IMR-90 (cell line): ENCODE measurements at regions not wholly inside any gene's neighbourhood (a gene's known extent, or its start where the extent isn't known, plus 50 kb on each side); places are given as distances from the start of the nearest gene placed in this dataset.
A peak's percentile ranks its signal among the peaks of the same experiment; 100 is the strongest.

Experiments used
- ATAC-seq: fragments of 200-7000 bp; cut with Tn5 transposase; 2 replicates; pipeline ENCODE4 v1.9.1; 2020; ENCODE audit warnings: low read depth, mild to moderate bottlenecking, moderate library complexity
- BruUV-seq: library from RNA; stranded (reverse); fragments of 400-500 nt; replicated peaks from 2 replicates; lab custom pipeline; 2021; lab: Mats Ljungman, UMichigan
- CTCF ChIA-PET: fragments of 300-600 bp; formaldehyde crosslinking; extraction: SDS; loops from one replicate; lab custom pipeline; 2021; ENCODE audit warnings: antibody characterized with exemption; lab: Yijun Ruan, JAX
- POLR2A ChIA-PET: fragments of 300-600 bp; sonication (Branson Sonifier 250); formaldehyde crosslinking; loops from one replicate; lab custom pipeline; 2022; ENCODE audit warnings: antibody characterized with exemption; ENCODE audit not compliant: unreplicated experiment; lab: Charles Lee
- DNase-seq: peaks from one replicate; pipeline ENCODE4 v3.0.0; 2013
- H2AFZ ChIP-seq: replicated peaks from 2 replicates; pipeline ENCODE3; 2013; ENCODE audit warnings: low read length, mild to moderate bottlenecking; ENCODE audit not compliant: poor library complexity
- H2AK5ac ChIP-seq: 2 replicates; pipeline ENCODE4 v1.6.1; 2013; ENCODE audit warnings: low read depth, low read length, inconsistent platforms
- H2AK9ac ChIP-seq: replicated peaks from 2 replicates; pipeline ENCODE3; 2013; ENCODE audit warnings: mild to moderate bottlenecking, low read depth, low read length, moderate library complexity; ENCODE audit not compliant: poor library complexity
- H2BK120ac ChIP-seq: 2 replicates; pipeline ENCODE4 v1.6.1; 2013; ENCODE audit warnings: low read depth, low read length, inconsistent platforms
- H2BK15ac ChIP-seq: 3 replicates; pipeline ENCODE4 v1.6.1; 2013; ENCODE audit warnings: low read depth, low read length, inconsistent platforms
- H2BK20ac ChIP-seq: 2 replicates; pipeline ENCODE4 v1.6.1; 2013; ENCODE audit warnings: low read depth, mild to moderate bottlenecking, inconsistent platforms, low read length, moderate library complexity
- H2BK5ac ChIP-seq: 2 replicates; pipeline ENCODE4 v1.6.1; 2013; ENCODE audit warnings: mild to moderate bottlenecking, low read depth, low read length, inconsistent platforms; ENCODE audit not compliant: poor library complexity, severe bottlenecking
- H3K14ac ChIP-seq: replicated peaks from 2 replicates; pipeline ENCODE4 v1.6.1; 2013; ENCODE audit warnings: low read depth, low read length, inconsistent platforms
- H3K18ac ChIP-seq: 2 replicates; pipeline ENCODE4 v1.6.1; 2013; ENCODE audit warnings: low read depth, low read length, control low read depth
- H3K23ac ChIP-seq: 2 replicates; pipeline ENCODE4 v1.6.1; 2013; ENCODE audit warnings: low read depth, low read length, inconsistent platforms
- H3K27ac ChIP-seq: 2 replicates; pipeline ENCODE4 v1.5.1; 2013; ENCODE audit warnings: mild to moderate bottlenecking, control low read depth, low read length; ENCODE audit not compliant: insufficient read depth
- H3K27me3 ChIP-seq: 2 replicates; pipeline ENCODE4 v1.6.1; 2013; ENCODE audit warnings: low read length; ENCODE audit not compliant: control insufficient read depth, insufficient read depth
- H3K36me3 ChIP-seq: 2 replicates; pipeline ENCODE4 v1.6.1; 2013; ENCODE audit warnings: low read length, mixed read lengths; ENCODE audit not compliant: control insufficient read depth, insufficient read depth
- H3K4ac ChIP-seq: 2 replicates; pipeline ENCODE4 v1.6.1; 2013; ENCODE audit warnings: low read depth, low read length, inconsistent platforms
- H3K4me1 ChIP-seq: 2 replicates; pipeline ENCODE4 v1.6.1; 2013; ENCODE audit warnings: low read length, mixed read lengths; ENCODE audit not compliant: control insufficient read depth, insufficient read depth
- H3K4me2 ChIP-seq: 2 replicates; pipeline ENCODE4 v1.6.1; 2013; ENCODE audit warnings: low read depth, mild to moderate bottlenecking, control low read depth, low read length, moderate library complexity
- H3K4me3 ChIP-seq: 2 replicates; pipeline ENCODE4 v1.5.1; 2013; ENCODE audit warnings: low read depth, mild to moderate bottlenecking, control low read depth, low read length, moderate library complexity; ENCODE audit not compliant: insufficient read depth
- H3K56ac ChIP-seq: 2 replicates; pipeline ENCODE4 v1.6.1; 2013; ENCODE audit warnings: low read length, inconsistent platforms; ENCODE audit not compliant: insufficient read depth; ENCODE audit errors: extremely low read depth
- H3K79me1 ChIP-seq, 2 experiments: 2 replicates each; pipeline ENCODE4 v1.6.1; 2013; ENCODE audit warnings: low read length in 2 of 2, inconsistent platforms in 1 of 2, low read depth in 1 of 2
- H3K9ac ChIP-seq: 2 replicates; pipeline ENCODE4 v1.6.1; 2013; ENCODE audit warnings: low read depth, low read length, control low read depth
- H3K9me1 ChIP-seq: 2 replicates; pipeline ENCODE4 v1.6.1; 2013; ENCODE audit warnings: low read length, inconsistent platforms; ENCODE audit not compliant: insufficient read depth
- H3K9me3 ChIP-seq: 2 replicates; pipeline ENCODE4 v1.6.1; 2013; ENCODE audit warnings: low read length; ENCODE audit not compliant: control insufficient read depth, insufficient read depth
- H4K20me1 ChIP-seq: 2 replicates; pipeline ENCODE4 v1.6.1; 2013; ENCODE audit warnings: low read length, inconsistent platforms; ENCODE audit not compliant: insufficient read depth
- H4K5ac ChIP-seq: 2 replicates; pipeline ENCODE4 v1.6.1; 2013; ENCODE audit warnings: mild to moderate bottlenecking, low read depth, low read length, control low read depth
- H4K8ac ChIP-seq, 2 experiments: 2 replicates each; pipeline ENCODE4 v1.6.1; 2013; ENCODE audit warnings: low read depth in 2 of 2, low read length in 2 of 2, control low read depth in 1 of 2, inconsistent platforms in 1 of 2
- H4K91ac ChIP-seq: 2 replicates; pipeline ENCODE4 v1.6.1; 2013; ENCODE audit warnings: low read depth, low read length, inconsistent platforms; ENCODE audit not compliant: insufficient read depth
- CEBPB ChIP-seq: IDR thresholded peaks from 2 replicates; pipeline ENCODE4 v1.6.1; 2012; ENCODE audit warnings: low read depth, low read length, improper control_type of control experiment
- CHD1 ChIP-seq: IDR thresholded peaks from 2 replicates; pipeline ENCODE4 v1.6.1; 2012; ENCODE audit warnings: low read depth, low read length, improper control_type of control experiment
- FOS ChIP-seq: fragments of 150-350 bp; IDR thresholded peaks from 2 replicates; pipeline ENCODE4 v1.6.1; 2016; ENCODE audit warnings: low read depth, low read length
- MAFK ChIP-seq: IDR thresholded peaks from 2 replicates; pipeline ENCODE4 v1.6.1; 2012; ENCODE audit warnings: low read depth, low read length, improper control_type of control experiment
- MAZ ChIP-seq: IDR thresholded peaks from 2 replicates; pipeline ENCODE4 v1.6.1; 2012; ENCODE audit warnings: low read depth, mild to moderate bottlenecking, low read length, improper control_type of control experiment, moderate library complexity, borderline replicate concordance
- MXI1 ChIP-seq: IDR thresholded peaks from 2 replicates; pipeline ENCODE4 v1.6.1; 2012; ENCODE audit warnings: low read depth, mild to moderate bottlenecking, low read length, moderate library complexity, borderline replicate concordance
- NFE2L2 ChIP-seq: fragments of 150-350 bp; IDR thresholded peaks from 2 replicates; pipeline ENCODE4 v1.6.1; 2016; ENCODE audit warnings: low read depth, mild to moderate bottlenecking, low read length
- POLR2A ChIP-seq: IDR thresholded peaks from 2 replicates; pipeline ENCODE4 v1.6.1; 2012; ENCODE audit warnings: mild to moderate bottlenecking, low read depth, low read length
- RFX5 ChIP-seq: IDR thresholded peaks from 2 replicates; pipeline ENCODE4 v1.8.0; 2012; ENCODE audit warnings: low read depth, mild to moderate bottlenecking, low read length, moderate library complexity
- SMC3 ChIP-seq: fragments of 150-350 bp; IDR thresholded peaks from 2 replicates; pipeline ENCODE4 v1.6.1; 2016; ENCODE audit warnings: low read depth, mild to moderate bottlenecking, antibody characterized with exemption, low read length, moderate library complexity
- WGBS, 2 experiments: methylation state at CpG; one replicate each; pipeline versions ENCODE4 v1.1.5 to v1.1.7; 2013; ENCODE audit warnings: missing lambda C conversion rate in 2 of 2; ENCODE audit not compliant: insufficient read length in 1 of 2; ENCODE audit errors: extremely low coverage in 2 of 2; 5-methylcytosine and 5-hydroxymethylcytosine counted together
- dilution Hi-C: fragments of 300-500 bp; cut with HindIII; formaldehyde crosslinking; loops from one replicate; pipeline ENCODE4 v1.14.3; 2018; ENCODE audit warnings: low sequenced_read_pairs; ENCODE audit not compliant: unreplicated experiment
- in situ Hi-C: fragments of 300-500 bp; cut with MboI; formaldehyde crosslinking; loops from 3 replicates; pipeline ENCODE4 v1.14.3; 2019; ENCODE audit warnings: low sequenced_read_pairs, inconsistent platforms, mixed read lengths
- intact Hi-C: fragments of 100-400 bp; cut with micrococcal nuclease; formaldehyde crosslinking; loops from 2 replicates; pipeline ENCODE4 v1.10.0; 2022
- TF ChIP-seq, protein P1 (sequence below): conservative IDR thresholded peaks from 2 replicates; pipeline ENCODE4 v1.5.1; 2012; ENCODE audit warnings: mild to moderate bottlenecking, low read depth, low read length, improper control_type of control experiment
- TF ChIP-seq, protein P2 (sequence below): fragments of 150-350 bp; IDR thresholded peaks from 2 replicates; pipeline ENCODE4 v1.6.1; 2017; ENCODE audit warnings: mild to moderate bottlenecking, antibody characterized with exemption, low read length, low read depth
- TF ChIP-seq, protein P3 (sequence below): fragments of 150-350 bp; IDR thresholded peaks from 2 replicates; pipeline ENCODE4 v1.6.1; 2016; ENCODE audit warnings: low read depth, mild to moderate bottlenecking, low read length, moderate library complexity, borderline replicate concordance

DNA sequence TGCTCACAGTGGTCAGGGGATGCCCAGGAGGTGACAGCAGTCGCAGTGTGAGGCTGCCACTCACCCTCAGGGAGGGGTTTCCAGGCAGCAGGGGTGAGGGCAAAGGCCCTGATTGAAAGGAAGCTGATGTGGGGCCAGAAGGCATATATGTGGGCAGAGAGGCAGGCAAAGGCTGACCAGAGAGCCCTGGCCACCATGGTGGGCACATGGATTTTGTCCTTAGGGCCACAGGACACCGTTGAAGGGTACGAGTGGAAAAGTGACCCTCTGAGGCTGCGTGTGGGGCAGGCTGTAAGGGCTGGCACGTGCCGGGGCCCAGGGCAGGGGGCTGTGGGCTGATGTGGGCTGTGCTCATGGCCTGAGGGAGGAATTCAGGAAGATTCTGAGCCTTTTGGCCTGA, 57.5 kb upstream of the ZNF32 start:
- H3K9me1 ChIP-seq = no peaks in the 10 kb centered on the region
- H3K9ac ChIP-seq = no peak overlapping the region
- H3K4me3 ChIP-seq = no peak overlapping the region
- no peaks in the 10 kb centered on the region for H3K36me3 ChIP-seq
- TF ChIP-seq POLR2A (no peak), RFX5 (no peak), MXI1 (no peak), CEBPB (no peak), MAFK (no peak), FOS (no peak), MAZ (no peak), NFE2L2 (no peak), SMC3 (no peak), CHD1 (no peak)
- TF ChIP-seq, protein P1, sequence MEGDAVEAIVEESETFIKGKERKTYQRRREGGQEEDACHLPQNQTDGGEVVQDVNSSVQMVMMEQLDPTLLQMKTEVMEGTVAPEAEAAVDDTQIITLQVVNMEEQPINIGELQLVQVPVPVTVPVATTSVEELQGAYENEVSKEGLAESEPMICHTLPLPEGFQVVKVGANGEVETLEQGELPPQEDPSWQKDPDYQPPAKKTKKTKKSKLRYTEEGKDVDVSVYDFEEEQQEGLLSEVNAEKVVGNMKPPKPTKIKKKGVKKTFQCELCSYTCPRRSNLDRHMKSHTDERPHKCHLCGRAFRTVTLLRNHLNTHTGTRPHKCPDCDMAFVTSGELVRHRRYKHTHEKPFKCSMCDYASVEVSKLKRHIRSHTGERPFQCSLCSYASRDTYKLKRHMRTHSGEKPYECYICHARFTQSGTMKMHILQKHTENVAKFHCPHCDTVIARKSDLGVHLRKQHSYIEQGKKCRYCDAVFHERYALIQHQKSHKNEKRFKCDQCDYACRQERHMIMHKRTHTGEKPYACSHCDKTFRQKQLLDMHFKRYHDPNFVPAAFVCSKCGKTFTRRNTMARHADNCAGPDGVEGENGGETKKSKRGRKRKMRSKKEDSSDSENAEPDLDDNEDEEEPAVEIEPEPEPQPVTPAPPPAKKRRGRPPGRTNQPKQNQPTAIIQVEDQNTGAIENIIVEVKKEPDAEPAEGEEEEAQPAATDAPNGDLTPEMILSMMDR = no peak
- TF ChIP-seq, protein P2, sequence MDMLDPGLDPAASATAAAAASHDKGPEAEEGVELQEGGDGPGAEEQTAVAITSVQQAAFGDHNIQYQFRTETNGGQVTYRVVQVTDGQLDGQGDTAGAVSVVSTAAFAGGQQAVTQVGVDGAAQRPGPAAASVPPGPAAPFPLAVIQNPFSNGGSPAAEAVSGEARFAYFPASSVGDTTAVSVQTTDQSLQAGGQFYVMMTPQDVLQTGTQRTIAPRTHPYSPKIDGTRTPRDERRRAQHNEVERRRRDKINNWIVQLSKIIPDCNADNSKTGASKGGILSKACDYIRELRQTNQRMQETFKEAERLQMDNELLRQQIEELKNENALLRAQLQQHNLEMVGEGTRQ = no peak
- TF ChIP-seq, protein P3, sequence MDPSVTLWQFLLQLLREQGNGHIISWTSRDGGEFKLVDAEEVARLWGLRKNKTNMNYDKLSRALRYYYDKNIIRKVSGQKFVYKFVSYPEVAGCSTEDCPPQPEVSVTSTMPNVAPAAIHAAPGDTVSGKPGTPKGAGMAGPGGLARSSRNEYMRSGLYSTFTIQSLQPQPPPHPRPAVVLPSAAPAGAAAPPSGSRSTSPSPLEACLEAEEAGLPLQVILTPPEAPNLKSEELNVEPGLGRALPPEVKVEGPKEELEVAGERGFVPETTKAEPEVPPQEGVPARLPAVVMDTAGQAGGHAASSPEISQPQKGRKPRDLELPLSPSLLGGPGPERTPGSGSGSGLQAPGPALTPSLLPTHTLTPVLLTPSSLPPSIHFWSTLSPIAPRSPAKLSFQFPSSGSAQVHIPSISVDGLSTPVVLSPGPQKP = no peak
- H3K79me1 ChIP-seq = no peaks in the 10 kb centered on the region
- H2AFZ ChIP-seq = peak overlapping the region; percentile 51
- WGBS, 2 experiments = no CpG with 5 or more reads among the region's 6 CpGs
- H4K8ac ChIP-seq = no peak overlapping the region
- DNase-seq (no peak), ATAC-seq (no peak)
- intact Hi-C loops (no loop called here), dilution Hi-C loops (no loop called here), in situ Hi-C loops (no loop called here)
- ChIA-PET POLR2A (no interaction called here), CTCF (no interaction called here)
- no peaks in the 10 kb centered on the region for H4K20me1 ChIP-seq
- H2BK5ac ChIP-seq = no peak overlapping the region
- no peak overlapping the region for H3K4me2 ChIP-seq
- no peak overlapping the region for H4K5ac ChIP-seq
- BruUV-seq = no TSS peak
- H4K91ac ChIP-seq = no peak overlapping the region
- H2BK15ac ChIP-seq = no peak overlapping the region
- H2BK120ac ChIP-seq = no peak overlapping the region
- H3K18ac ChIP-seq = no peak overlapping the region
- no peak overlapping the region for H3K27ac ChIP-seq
- no peak overlapping the region for H3K56ac ChIP-seq
- H2BK20ac ChIP-seq = no peak overlapping the region
- peaks cover 4% of the 10 kb centered on the region; the same call in 1 of the 2 replicates for H3K4me1 ChIP-seq
- no peak overlapping the region for H2AK9ac ChIP-seq
- H3K4ac ChIP-seq = no peak overlapping the region
- no peak overlapping the region for H3K23ac ChIP-seq
- no peaks in the 10 kb centered on the region for H3K9me3 ChIP-seq
- H3K27me3 ChIP-seq = peaks cover 3% of the 10 kb centered on the region
- H2AK5ac ChIP-seq = no peak overlapping the region
- H3K14ac ChIP-seq = no peak overlapping the region
